Raji (cell line): ENCODE measurements at regions not wholly inside any gene's neighbourhood (a gene's known extent, or its start where the extent isn't known, plus 50 kb on each side); places are given as distances from the start of the nearest gene placed in this dataset.

Experiments
- POLR2A ChIP-seq: IDR thresholded peaks from 2 replicates; pipeline ENCODE4 v1.6.1; 2011; ENCODE audit warnings: low read depth, low read length, control low read depth; ENCODE audit not compliant: insufficient read depth

- TF ChIP-seq POLR2A = no peak
Measured at GRCh38 chr6:15872241-15873103, 209.6 kb upstream of the DTNBP1 start.

GRCh38 chr6:15871276-15871675 is 208.4 kb upstream of the DTNBP1 start:
- TF ChIP-seq POLR2A = no peak

GRCh38 chr6:15870333-15871043 is 207.7 kb upstream of the DTNBP1 start:
- TF ChIP-seq POLR2A = no peak

- TF ChIP-seq POLR2A = no peak
Measured at GRCh38 chr6:15864708-15865062, 201.9 kb upstream of the DTNBP1 start.

- no peak for TF ChIP-seq POLR2A
Measured at GRCh38 chr6:15864038-15864707, 201.3 kb upstream of the DTNBP1 start.

GRCh38 chr6:15862810-15863209 is 200.0 kb upstream of the DTNBP1 start:
- no peak for TF ChIP-seq POLR2A

- no peak for TF ChIP-seq POLR2A
Measured at GRCh38 chr6:15861486-15861885, 198.7 kb upstream of the DTNBP1 start.

- no peak for TF ChIP-seq POLR2A
Measured at GRCh38 chr6:15854826-15855710, 192.2 kb upstream of the DTNBP1 start.

GRCh38 chr6:15854378-15854777 is 191.6 kb upstream of the DTNBP1 start:
- TF ChIP-seq POLR2A = no peak

- no peak for TF ChIP-seq POLR2A
Measured at GRCh38 chr6:15853259-15853658, 190.4 kb upstream of the DTNBP1 start.

- no peak for TF ChIP-seq POLR2A
Measured at GRCh38 chr6:15852289-15852688, 189.5 kb upstream of the DTNBP1 start.

GRCh38 chr6:15849395-15849794 is 186.6 kb upstream of the DTNBP1 start:
- no peak for TF ChIP-seq POLR2A

GRCh38 chr6:15845492-15845891 is 182.7 kb upstream of the DTNBP1 start:
- no peak for TF ChIP-seq POLR2A

GRCh38 chr6:15843764-15844163 is 180.9 kb upstream of the DTNBP1 start:
- TF ChIP-seq POLR2A = no peak

- TF ChIP-seq POLR2A = no peak
Measured at GRCh38 chr6:15843226-15843625, 180.4 kb upstream of the DTNBP1 start.
